ENCODE measurements at regions not wholly inside any gene's neighbourhood (a gene's known extent, or its start where the extent isn't known, plus 50 kb on each side); places are given as distances from the start of the nearest gene placed in this dataset.

- no peak for DNase-seq (ENCODE audit: low spot score)
- H3K27me3 ChIP-seq (replicated peaks; ENCODE audit: insufficient read depth, low read depth, low read length, poor library complexity) = no peaks in the 10 kb centered on the region
- no peak for TF ChIP-seq EZH2 (IDR thresholded peaks at IDR 0.05; ENCODE audit: borderline replicate concordance, low read depth, low read length, poor library complexity, severe bottlenecking)
- no peak for TF ChIP-seq CTCF (conservative IDR thresholded peaks at IDR 0.05; ENCODE audit: low read depth, low read length)
- H3K36me3 ChIP-seq (ENCODE audit: insufficient read depth, low read length, poor library complexity, severe bottlenecking) = no peaks in the 10 kb centered on the region
- H3K4me3 ChIP-seq (ENCODE audit: low read depth, low read length, poor library complexity, severe bottlenecking) = no peak overlapping the region
- no peaks in the 10 kb centered on the region for H3K4me1 ChIP-seq (ENCODE audit: insufficient read depth, low read length, poor library complexity, severe bottlenecking)
- H3K9me3 ChIP-seq (ENCODE audit: low read depth, low read length, poor library complexity, severe bottlenecking) = no peaks in the 10 kb centered on the region
- no TSS peak for BruUV-seq (replicated peaks)
- CTCF ChIA-PET = no interaction called here
- intact Hi-C loops (cut with micrococcal nuclease; ENCODE audit: unreplicated experiment) = no loop called here
- POLR2A ChIA-PET (ENCODE audit: low non-redundant PET) = no interaction called here
- no peak overlapping the region for H3K27ac ChIP-seq (ENCODE audit: low read depth, low read length, poor library complexity, severe bottlenecking)
Observed at GRCh38 chr1:98025858-98026257, 105.0 kb upstream of the DPYD start.

GRCh38 chr1:98021126-98021525 lies 100.3 kb upstream of the DPYD start:
- CTCF ChIA-PET = no interaction called here
- no TSS peak for BruUV-seq (replicated peaks)
- no peaks in the 10 kb centered on the region for H3K36me3 ChIP-seq (ENCODE audit: insufficient read depth, low read length, poor library complexity, severe bottlenecking)

GRCh38 chr1:98019747-98020146 lies 98.9 kb upstream of the DPYD start:
- no peak overlapping the region for H3K27ac ChIP-seq (ENCODE audit: low read depth, low read length, poor library complexity, severe bottlenecking)
- BruUV-seq (replicated peaks) = no TSS peak
- TF ChIP-seq EZH2 (IDR thresholded peaks at IDR 0.05; ENCODE audit: borderline replicate concordance, low read depth, low read length, poor library complexity, severe bottlenecking) (no peak), CTCF (conservative IDR thresholded peaks at IDR 0.05; ENCODE audit: low read depth, low read length) (no peak)
- intact Hi-C loops (cut with micrococcal nuclease; ENCODE audit: unreplicated experiment) = no loop called here
- DNase-seq (ENCODE audit: low spot score) = no peak
- CTCF ChIA-PET = no interaction called here
- H3K27me3 ChIP-seq (replicated peaks; ENCODE audit: insufficient read depth, low read depth, low read length, poor library complexity) = no peaks in the 10 kb centered on the region
- no peaks in the 10 kb centered on the region for H3K36me3 ChIP-seq (ENCODE audit: insufficient read depth, low read length, poor library complexity, severe bottlenecking)
- no peak overlapping the region for H3K4me3 ChIP-seq (ENCODE audit: low read depth, low read length, poor library complexity, severe bottlenecking)
- H3K4me1 ChIP-seq (ENCODE audit: insufficient read depth, low read length, poor library complexity, severe bottlenecking) = no peaks in the 10 kb centered on the region
- POLR2A ChIA-PET (ENCODE audit: low non-redundant PET) = interaction anchor here (0.7 kb wide), 1 partner anchor 364 kb away, joined by 4 read pairs; no protein-coding TSS in a partner anchor
- no peaks in the 10 kb centered on the region for H3K9me3 ChIP-seq (ENCODE audit: low read depth, low read length, poor library complexity, severe bottlenecking)

More at GRCh38 chr1:98021126-98021525, 100.3 kb upstream of the DPYD start:
- Histone ChIP-seq H3K4me3 (ENCODE audit: low read depth, low read length, poor library complexity, severe bottlenecking) (no peak overlapping the region), H3K4me1 (ENCODE audit: insufficient read depth, low read length, poor library complexity, severe bottlenecking) (no peaks in the 10 kb centered on the region), H3K27me3 (replicated peaks; ENCODE audit: insufficient read depth, low read depth, low read length, poor library complexity) (no peaks in the 10 kb centered on the region), H3K9me3 (ENCODE audit: low read depth, low read length, poor library complexity, severe bottlenecking) (no peaks in the 10 kb centered on the region), H3K27ac (ENCODE audit: low read depth, low read length, poor library complexity, severe bottlenecking) (no peak overlapping the region)
- POLR2A ChIA-PET (ENCODE audit: low non-redundant PET) = no interaction called here
- TF ChIP-seq EZH2 (IDR thresholded peaks at IDR 0.05; ENCODE audit: borderline replicate concordance, low read depth, low read length, poor library complexity, severe bottlenecking) (no peak), CTCF (conservative IDR thresholded peaks at IDR 0.05; ENCODE audit: low read depth, low read length) (no peak)
- intact Hi-C loops (cut with micrococcal nuclease; ENCODE audit: unreplicated experiment) = no loop called here
- DNase-seq (ENCODE audit: low spot score) = no peak

Measured in A673 (cell line).